ENCODE measurements at regions not wholly inside any gene's neighbourhood (a gene's known extent, or its start where the extent isn't known, plus 50 kb on each side); places are given as distances from the start of the nearest gene placed in this dataset.
"Not testable (repeated sequence)": the region's sequence is repeated elsewhere in the genome, so short reads cannot be mapped to it uniquely, and the experiment has no call there.

DNA sequence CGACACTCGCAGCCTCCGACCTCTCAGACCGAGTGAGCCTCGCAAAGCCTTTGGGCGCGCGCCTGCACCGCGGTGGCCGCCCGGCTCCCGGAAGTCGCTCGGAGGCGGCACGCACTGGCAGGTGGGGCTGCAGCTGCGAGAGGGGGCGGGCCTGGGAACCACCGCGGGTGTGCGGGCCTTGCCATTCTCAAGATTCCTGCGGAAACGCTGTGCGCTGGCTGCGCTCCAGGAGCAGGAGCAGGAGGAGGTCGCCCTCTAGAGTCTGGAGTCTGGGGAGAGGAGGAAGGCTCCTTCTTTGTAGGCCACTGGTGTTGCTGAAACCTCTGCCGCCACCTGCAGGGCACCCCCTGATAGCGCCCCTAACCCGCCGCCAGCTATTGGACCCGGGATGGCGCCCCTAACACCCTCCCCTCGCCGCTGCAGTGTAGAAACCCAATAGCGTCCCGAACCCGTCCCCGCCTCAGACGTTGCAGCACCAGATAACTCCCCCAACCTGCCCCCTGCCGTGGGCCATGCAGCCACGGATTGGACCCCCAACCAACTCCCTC, 230.6 kb downstream of the LIPI start:
- not testable (repeated sequence) for H3K9me3 Mint-ChIP-seq, H3K27me3 Mint-ChIP-seq, H3K4me1 Mint-ChIP-seq, H3K36me3 Mint-ChIP-seq
- Mint-ChIP-seq H3K27ac (peak overlapping the region; percentile 63), H3K4me3 (peak overlapping the region; percentile 84)
- DNase-seq = peak; percentile 79

DNA sequence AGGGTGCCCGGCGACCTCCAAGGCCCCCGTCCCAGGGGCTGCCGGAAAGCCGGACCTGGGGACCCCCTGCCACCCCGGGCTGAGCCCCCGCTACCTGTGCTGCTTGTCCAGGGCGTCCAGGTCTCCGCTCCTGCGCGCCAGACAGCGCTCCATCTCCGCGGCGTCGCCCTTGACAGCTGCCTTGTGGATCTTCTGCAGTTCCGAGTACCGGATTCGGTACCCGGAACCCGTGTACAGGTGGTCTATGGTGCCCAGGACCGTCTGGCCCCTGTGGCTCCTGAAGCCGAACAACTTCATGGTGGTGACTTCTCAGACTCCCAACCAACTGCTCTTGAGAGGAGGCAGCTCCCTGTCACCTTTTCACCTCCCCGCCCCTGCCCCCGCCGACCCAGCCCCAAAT, 231.1 kb downstream of the LIPI start:
- H3K27ac Mint-ChIP-seq = peak overlapping the region; percentile 63
- not testable (repeated sequence) for H3K27me3 Mint-ChIP-seq, H3K4me1 Mint-ChIP-seq, H3K9me3 Mint-ChIP-seq, DNase-seq, H3K36me3 Mint-ChIP-seq
- peak overlapping the region; percentile 84 for H3K4me3 Mint-ChIP-seq

DNA sequence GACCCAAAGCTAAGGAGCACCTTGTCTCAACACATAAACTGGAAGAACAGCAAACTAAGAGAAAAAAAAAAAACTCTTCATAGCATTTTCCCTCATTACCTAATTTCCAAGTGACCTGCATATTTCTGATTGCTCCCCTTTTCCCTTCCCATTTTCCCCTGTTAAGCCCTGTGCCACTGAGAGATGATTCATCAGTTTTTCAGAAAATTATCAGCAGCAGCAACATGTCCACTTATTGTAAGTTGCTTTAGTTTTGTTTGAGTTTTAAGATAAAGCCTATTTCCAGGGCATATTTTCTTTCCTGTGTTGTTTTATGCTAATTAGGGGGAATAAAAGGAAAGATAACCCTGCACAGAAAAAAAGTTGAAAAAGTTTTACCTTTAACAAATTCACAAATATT, 236.2 kb downstream of the LIPI start:
- not testable (repeated sequence) for H3K4me1 Mint-ChIP-seq, H3K27me3 Mint-ChIP-seq, H3K27ac Mint-ChIP-seq

GRCh38 chr21:13969853-13970252, 240.9 kb downstream of the LIPI start:
- not testable (repeated sequence) for H3K27me3 Mint-ChIP-seq, DNase-seq, H3K4me3 Mint-ChIP-seq, H3K4me1 Mint-ChIP-seq, H3K36me3 Mint-ChIP-seq, H3K27ac Mint-ChIP-seq, H3K9me3 Mint-ChIP-seq

More for the DNA sequence above, 236.2 kb downstream of the LIPI start:
- DNase-seq, H3K36me3 Mint-ChIP-seq, H3K4me3 Mint-ChIP-seq, H3K9me3 Mint-ChIP-seq: not testable (repeated sequence)

DNA sequence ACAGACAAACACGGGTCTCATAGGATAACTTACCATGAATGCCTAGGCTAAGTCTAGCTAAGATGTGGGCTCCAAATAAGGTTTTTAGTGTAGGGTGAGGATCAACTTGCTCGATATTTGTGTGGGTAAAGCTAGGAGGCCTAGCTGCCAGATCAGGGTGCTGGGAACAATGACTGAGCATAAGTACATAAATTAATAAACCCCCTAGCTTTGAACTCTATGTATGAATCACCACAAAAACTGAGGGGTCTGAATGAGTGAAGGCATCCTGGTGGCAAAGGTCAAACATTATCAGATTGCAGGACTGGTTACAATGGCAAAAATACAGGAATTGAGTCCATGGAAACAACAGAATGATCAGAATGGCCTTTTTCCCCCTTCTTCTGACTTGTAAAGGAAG, 241.8 kb downstream of the LIPI start:
- H3K36me3 Mint-ChIP-seq, H3K4me1 Mint-ChIP-seq, H3K27ac Mint-ChIP-seq, DNase-seq, H3K27me3 Mint-ChIP-seq, H3K4me3 Mint-ChIP-seq, H3K9me3 Mint-ChIP-seq: not testable (repeated sequence)

GRCh38 chr21:13963259-13963658, 247.5 kb downstream of the LIPI start:
- not testable (repeated sequence) for H3K36me3 Mint-ChIP-seq, H3K9me3 Mint-ChIP-seq, H3K27me3 Mint-ChIP-seq, DNase-seq, H3K27ac Mint-ChIP-seq, H3K4me3 Mint-ChIP-seq, H3K4me1 Mint-ChIP-seq

DNA sequence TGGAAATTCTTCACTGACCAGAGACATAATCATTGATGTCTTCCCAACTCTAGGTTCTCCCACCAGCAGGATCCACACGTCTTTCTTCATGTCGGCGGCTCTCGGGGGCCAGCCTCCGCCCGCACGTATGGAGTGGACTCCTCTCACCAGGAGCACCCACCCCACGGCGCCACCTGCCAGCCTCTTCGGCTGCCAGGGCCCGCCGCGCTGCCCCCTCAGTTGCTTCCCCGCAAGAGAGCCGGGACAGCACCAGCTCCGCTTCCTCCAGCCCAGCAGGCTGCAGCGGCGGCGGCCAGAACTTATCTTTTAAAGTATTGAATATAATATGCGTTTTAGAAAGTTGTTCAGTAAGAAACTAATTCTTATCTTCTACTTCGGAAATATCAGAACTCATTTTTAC, 273.5 kb downstream of the LIPI start:
- peaks cover 11% of the 10 kb centered on the region for H3K36me3 Mint-ChIP-seq
- no peak overlapping the region for H3K4me3 Mint-ChIP-seq
- H3K4me1 Mint-ChIP-seq = no peaks in the 10 kb centered on the region
- H3K27me3 Mint-ChIP-seq = no peaks in the 10 kb centered on the region
- DNase-seq = no peak
- H3K9me3 Mint-ChIP-seq = peaks cover 6% of the 10 kb centered on the region
- H3K27ac Mint-ChIP-seq = no peak overlapping the region

- not testable (repeated sequence) for H3K9me3 Mint-ChIP-seq
Measured at GRCh38 chr21:13936033-13936937, 274.5 kb downstream of the LIPI start.

GRCh38 chr21:13935396-13936032, 275.2 kb downstream of the LIPI start:
- not testable (repeated sequence) for H3K4me1 Mint-ChIP-seq, DNase-seq, H3K4me3 Mint-ChIP-seq, H3K27me3 Mint-ChIP-seq, H3K9me3 Mint-ChIP-seq, H3K27ac Mint-ChIP-seq
- peaks cover 11% of the 10 kb centered on the region for H3K36me3 Mint-ChIP-seq

More at GRCh38 chr21:13936033-13936937, 274.5 kb downstream of the LIPI start:
- peaks cover 11% of the 10 kb centered on the region for H3K36me3 Mint-ChIP-seq
- H3K27me3 Mint-ChIP-seq, DNase-seq, H3K27ac Mint-ChIP-seq, H3K4me3 Mint-ChIP-seq, H3K4me1 Mint-ChIP-seq: not testable (repeated sequence)

DNA sequence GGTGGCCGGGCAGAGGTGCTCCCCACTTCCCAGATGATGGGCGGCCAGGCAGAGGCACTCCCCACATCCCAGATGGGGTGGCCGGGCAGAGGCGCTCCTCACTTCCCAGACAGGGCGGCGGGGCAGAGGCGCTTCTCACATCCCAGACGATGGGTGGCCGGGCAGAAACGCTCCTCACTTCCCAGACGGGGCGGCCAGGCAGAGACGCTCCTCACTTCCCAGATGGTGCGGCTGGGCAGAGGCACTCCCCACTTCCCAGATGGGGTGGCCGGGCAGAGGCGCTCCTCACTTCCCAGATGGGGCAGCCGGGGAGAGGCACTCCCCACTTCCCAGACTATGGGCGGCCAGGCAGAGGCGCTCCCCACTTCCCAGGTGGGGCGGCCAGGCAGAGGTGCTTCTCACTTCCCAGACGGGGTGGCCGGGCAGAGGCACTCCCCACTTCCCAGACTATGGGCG, 275.8 kb downstream of the LIPI start:
- not testable (repeated sequence) for DNase-seq, H3K4me3 Mint-ChIP-seq, H3K27me3 Mint-ChIP-seq, H3K4me1 Mint-ChIP-seq, H3K27ac Mint-ChIP-seq, H3K9me3 Mint-ChIP-seq
- peaks cover 11% of the 10 kb centered on the region for H3K36me3 Mint-ChIP-seq

- DNase-seq, H3K4me3 Mint-ChIP-seq, H3K36me3 Mint-ChIP-seq: not testable (repeated sequence)
Measured at GRCh38 chr21:13923175-13923574, 287.6 kb downstream of the LIPI start.

GRCh38 chr21:13921455-13921854, 289.3 kb downstream of the LIPI start:
- H3K4me3 Mint-ChIP-seq, H3K27ac Mint-ChIP-seq, H3K27me3 Mint-ChIP-seq, H3K9me3 Mint-ChIP-seq, H3K36me3 Mint-ChIP-seq, DNase-seq, H3K4me1 Mint-ChIP-seq: not testable (repeated sequence)

More at GRCh38 chr21:13923175-13923574, 287.6 kb downstream of the LIPI start:
- H3K4me1 Mint-ChIP-seq, H3K9me3 Mint-ChIP-seq, H3K27ac Mint-ChIP-seq, H3K27me3 Mint-ChIP-seq: not testable (repeated sequence)

DNA sequence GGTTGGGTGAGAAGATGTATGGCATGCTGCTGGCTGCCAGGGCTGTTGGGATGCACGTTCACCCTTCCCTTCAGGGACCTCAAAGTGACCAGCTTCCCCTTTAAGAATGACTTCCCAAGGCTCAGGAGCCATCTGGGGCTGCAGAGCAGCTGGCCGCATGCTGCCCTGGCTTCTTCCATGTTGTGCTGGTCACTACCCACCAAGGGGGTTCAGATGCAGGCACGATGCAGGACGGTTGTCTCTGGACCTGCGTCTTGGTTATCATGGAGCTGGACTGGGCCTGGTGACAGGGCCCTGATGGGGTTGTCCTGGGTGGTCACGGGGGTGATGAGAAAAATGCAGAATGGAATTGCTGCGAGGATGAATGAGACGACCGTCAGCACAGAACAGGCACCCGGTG, 297.8 kb downstream of the POTED start:
- H3K27me3 Mint-ChIP-seq, H3K4me3 Mint-ChIP-seq, H3K4me1 Mint-ChIP-seq, H3K36me3 Mint-ChIP-seq, DNase-seq, H3K9me3 Mint-ChIP-seq, H3K27ac Mint-ChIP-seq: not testable (repeated sequence)

GRCh38 chr21:13896596-13897247, 287.1 kb downstream of the POTED start:
- not testable (repeated sequence) for H3K4me3 Mint-ChIP-seq, H3K27me3 Mint-ChIP-seq, DNase-seq, H3K9me3 Mint-ChIP-seq, H3K27ac Mint-ChIP-seq, H3K4me1 Mint-ChIP-seq, H3K36me3 Mint-ChIP-seq

GRCh38 chr21:13893617-13894016, 284.0 kb downstream of the POTED start:
- not testable (repeated sequence) for H3K36me3 Mint-ChIP-seq, DNase-seq, H3K27me3 Mint-ChIP-seq, H3K4me3 Mint-ChIP-seq, H3K4me1 Mint-ChIP-seq, H3K9me3 Mint-ChIP-seq, H3K27ac Mint-ChIP-seq
